B cell (primary cell): ENCODE measurements at regions not wholly inside any gene's neighbourhood (a gene's known extent, or its start where the extent isn't known, plus 50 kb on each side); places are given as distances from the start of the nearest gene placed in this dataset. TPM values are rescaled to one million over a fixed set of nuclear protein-coding genes. Genes with fewer than 3 reads are reported as not detected.

Experiments used
- small RNA-seq: library from RNA; depleted of rRNA; stranded (forward); fragments of <200 nt; gene quantifications from one replicate; pipeline ENCODE3, GENCODE V24; 2012; ENCODE audit warnings: low replicate concordance, low read depth; ENCODE audit not compliant: insufficient read length

Small RNA genes lying in the stretch of these regions (small RNA-seq; reads per million reads assigned to genes)
- gene RF00002 (not detected), gene RF00026 (not detected)
